ENCODE measurements at regions not wholly inside any gene's neighbourhood (a gene's known extent, or its start where the extent isn't known, plus 50 kb on each side); places are given as distances from the start of the nearest gene placed in this dataset.

- TF ChIP-seq CTCF (IDR thresholded peaks at IDR 0.05) (no peak), POLR2A (IDR thresholded peaks at IDR 0.05) (no peak), EP300 (IDR thresholded peaks at IDR 0.05) (no peak)
Observed at GRCh38 chr2:34670482-34670881, 1071.4 kb upstream of the FAM98A start.

Data from tibial nerve (tissue), 4 donors.